OCI-LY3 (cell line): ENCODE measurements at regions not wholly inside any gene's neighbourhood (a gene's known extent, or its start where the extent isn't known, plus 50 kb on each side); places are given as distances from the start of the nearest gene placed in this dataset.

ENCODE experiments used
- H2AFZ ChIP-seq: fragments of 200-600, 300-600 bp; shearing (Covaris generic); 2 replicates; pipeline ENCODE4 v1.6.0; 2014; ENCODE audit warnings: antibody characterized with exemption, low read depth, low read length
- H3K27ac ChIP-seq: fragments of 200-600, 300-600 bp; sonication (generic); 2 replicates; pipeline ENCODE4 v1.5.1; 2014; ENCODE audit warnings: mild to moderate bottlenecking, low read length, moderate library complexity, mixed read lengths
- H3K27me3 ChIP-seq: fragments of 200-600, 300-600 bp; sonication (generic); 2 replicates; pipeline ENCODE4 v1.6.1; 2014; ENCODE audit warnings: low read depth, low read length, mixed read lengths
- H3K36me3 ChIP-seq: fragments of 200-600, 300-600 bp; sonication (generic); replicated peaks from 2 replicates; pipeline ENCODE3; 2014; ENCODE audit warnings: low read depth, low read length, mixed read lengths
- H3K4me1 ChIP-seq: fragments of 300-600, 200-600 bp; sonication (generic); 2 replicates; pipeline ENCODE4 v1.6.1; 2014; ENCODE audit warnings: low read length, mixed read lengths
- H3K4me2 ChIP-seq: fragments of 200-600, 300-600 bp; sonication (generic); 2 replicates; pipeline ENCODE4 v1.6.1; 2014; ENCODE audit warnings: low read length, mixed read lengths
- H3K4me3 ChIP-seq: fragments of 300-600, 200-600 bp; sonication (generic); 2 replicates; pipeline ENCODE4 v1.5.1; 2014; ENCODE audit warnings: antibody characterized with exemption, mild to moderate bottlenecking, low read length, moderate library complexity
- H3K79me2 ChIP-seq: fragments of 300-600, 200-600 bp; shearing (Covaris generic); 2 replicates; pipeline ENCODE4 v1.6.1; 2014; ENCODE audit warnings: mild to moderate bottlenecking, low read length, mixed read lengths
- H3K9ac ChIP-seq: fragments of 300-600, 200-600 bp; shearing (Covaris generic); 2 replicates; pipeline ENCODE4 v1.6.0; 2014; ENCODE audit warnings: mild to moderate bottlenecking, low read length, moderate library complexity
- H3K9me3 ChIP-seq: fragments of 200-600, 300-600 bp; shearing (Covaris generic); 2 replicates; pipeline ENCODE4 v1.6.1; 2014; ENCODE audit warnings: low read length, mixed read lengths; ENCODE audit not compliant: insufficient read depth
- H4K20me1 ChIP-seq: fragments of 200-600, 300-600 bp; sonication (generic); 2 replicates; pipeline ENCODE4 v1.6.1; 2016; ENCODE audit warnings: low read length, mixed read lengths; ENCODE audit not compliant: insufficient read depth
- CTCF ChIP-seq: fragments of 200-600, 300-600 bp; sonication (generic); IDR thresholded peaks from 2 replicates; pipeline ENCODE4 v1.5.1; 2014; ENCODE audit warnings: antibody characterized with exemption, low read length, low read depth
- EZH2phosphoT487 ChIP-seq: fragments of 200-600 bp; shearing (Covaris generic); IDR thresholded peaks from 2 replicates; pipeline ENCODE4 v1.6.1; 2018; ENCODE audit warnings: antibody characterized with exemption, mixed run types, low read depth

GRCh38 chr3:152745646-152746045 is 89.3 kb upstream of the P2RY1 start:
- no peaks in the 10 kb centered on the region for H3K79me2 ChIP-seq
- H3K36me3 ChIP-seq: peaks cover 2% of the 10 kb centered on the region
- no peaks in the 10 kb centered on the region for H4K20me1 ChIP-seq
- no peak overlapping the region for H3K4me3 ChIP-seq
- no peak overlapping the region for H2AFZ ChIP-seq
- peaks cover 6% of the 10 kb centered on the region; the same call in 1 of the 2 replicates for H3K4me1 ChIP-seq
- TF ChIP-seq EZH2phosphoT487 (no peak), CTCF (no peak)
- no peak overlapping the region for H3K9ac ChIP-seq
- H3K9me3 ChIP-seq: peaks cover 7% of the 10 kb centered on the region; the same call in 1 of the 2 replicates
- no peak overlapping the region for H3K4me2 ChIP-seq
- no peaks in the 10 kb centered on the region for H3K27me3 ChIP-seq
- H3K27ac ChIP-seq: no peak overlapping the region

- Histone ChIP-seq H3K27ac (no peak overlapping the region), H3K9ac (no peak overlapping the region), H2AFZ (no peak overlapping the region), H3K27me3 (no peaks in the 10 kb centered on the region), H3K36me3 (peaks cover 4% of the 10 kb centered on the region), H3K79me2 (no peaks in the 10 kb centered on the region), H3K4me2 (no peak overlapping the region), H4K20me1 (no peaks in the 10 kb centered on the region), H3K4me1 (no peaks in the 10 kb centered on the region), H3K9me3 (peaks cover 5% of the 10 kb centered on the region; the same call in 1 of the 2 replicates), H3K4me3 (no peak overlapping the region)
- TF ChIP-seq EZH2phosphoT487 (no peak), CTCF (no peak)
These were observed 80.6 kb upstream of the P2RY1 start for GRCh38 chr3:152754303-152754702.

- Histone ChIP-seq H3K4me2 (no peak overlapping the region), H3K27me3 (no peaks in the 10 kb centered on the region), H3K4me1 (peaks cover 20% of the 10 kb centered on the region), H3K9me3 (no peaks in the 10 kb centered on the region), H4K20me1 (no peaks in the 10 kb centered on the region), H2AFZ (no peak overlapping the region), H3K9ac (no peak overlapping the region), H3K4me3 (no peak overlapping the region), H3K27ac (no peak overlapping the region), H3K36me3 (no peaks in the 10 kb centered on the region), H3K79me2 (no peaks in the 10 kb centered on the region)
- TF ChIP-seq EZH2phosphoT487: no peak
- no peak for TF ChIP-seq CTCF
These were observed 78.1 kb upstream of the P2RY1 start for GRCh38 chr3:152756807-152757206.

- H3K79me2 ChIP-seq: no peaks in the 10 kb centered on the region
- H3K4me3 ChIP-seq: peak overlapping the region; percentile 35
- peak overlapping the region; percentile 9; the same call in 1 of the 2 replicates for H3K27ac ChIP-seq
- H3K27me3 ChIP-seq: no peaks in the 10 kb centered on the region
- peaks cover 24% of the 10 kb centered on the region for H3K4me1 ChIP-seq
- no peaks in the 10 kb centered on the region for H3K36me3 ChIP-seq
- H2AFZ ChIP-seq: no peak overlapping the region
- no peak for TF ChIP-seq CTCF
- TF ChIP-seq EZH2phosphoT487: no peak
- H4K20me1 ChIP-seq: no peaks in the 10 kb centered on the region
- peak overlapping the region; percentile 72 for H3K4me2 ChIP-seq
- H3K9me3 ChIP-seq: no peaks in the 10 kb centered on the region
- H3K9ac ChIP-seq: no peak overlapping the region
These were observed 74.8 kb upstream of the P2RY1 start for GRCh38 chr3:152760024-152760563.
